HG02870 (cell line): ENCODE measurements at regions not wholly inside any gene's neighbourhood (a gene's known extent, or its start where the extent isn't known, plus 50 kb on each side); places are given as distances from the start of the nearest gene placed in this dataset.
"Not testable (repeated sequence)": the region's sequence is repeated elsewhere in the genome, so short reads cannot be mapped to it uniquely, and the experiment has no call there.

ENCODE experiments used
- ATAC-seq: cut with Tn5 transposase; IDR thresholded peaks from one replicate; pipeline ENCODE4 v1.9.1; 2021; ENCODE audit warnings: mild to moderate bottlenecking, moderate library complexity; ENCODE audit not compliant: unreplicated experiment

DNA sequence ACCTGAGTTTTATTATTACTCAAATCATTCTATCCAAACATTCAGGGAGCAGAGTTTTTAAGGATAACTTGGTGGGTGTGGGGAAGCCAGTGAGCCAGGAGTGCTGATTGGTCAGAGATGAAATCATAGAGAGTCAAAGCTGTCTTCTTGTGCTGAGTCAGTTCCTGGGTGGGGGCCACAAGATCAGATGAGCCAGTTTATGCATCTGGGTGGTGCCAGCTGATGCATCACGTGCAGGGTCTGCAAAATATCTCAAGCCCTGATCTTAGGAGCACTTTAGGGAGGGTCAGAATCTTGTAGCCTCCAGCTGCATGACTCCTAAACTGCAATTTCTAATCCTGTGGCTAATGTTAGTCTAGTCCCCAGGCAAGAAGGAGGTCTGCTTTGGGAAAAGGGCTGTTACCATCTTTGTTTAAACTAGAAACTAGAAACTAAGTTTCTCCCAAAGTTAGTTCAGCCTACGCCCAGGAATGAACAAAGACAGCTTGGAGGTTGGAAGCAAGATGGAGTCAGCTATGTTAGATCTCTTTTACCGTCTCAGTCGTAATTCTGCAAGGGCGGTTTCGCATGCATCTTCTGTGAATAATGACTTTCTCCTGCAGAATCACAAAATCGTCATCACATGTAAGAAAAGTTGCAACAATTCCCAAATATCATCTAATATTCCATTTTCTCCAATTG lies 97.5 kb downstream of the ZNF664 start:
- ATAC-seq = not testable (repeated sequence)

DNA sequence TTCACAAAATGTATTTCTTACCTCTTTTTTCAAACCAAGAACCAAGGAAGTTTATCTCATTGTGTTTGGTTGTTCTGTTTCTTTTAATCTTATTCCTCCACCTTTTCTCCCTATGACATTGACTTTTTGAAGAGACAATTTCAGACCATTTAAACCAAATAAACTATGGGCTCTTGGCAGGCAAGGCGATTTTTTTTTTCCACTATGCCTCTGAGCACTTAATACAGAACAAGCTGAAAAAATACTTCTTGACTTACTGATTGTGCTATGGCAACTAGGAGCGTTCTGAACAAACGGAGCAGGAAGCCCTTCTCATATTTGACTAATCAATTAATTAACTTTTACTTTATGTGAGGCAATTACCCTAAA lies 98.0 kb downstream of the ZNF664 start:
- ATAC-seq = no peak

DNA sequence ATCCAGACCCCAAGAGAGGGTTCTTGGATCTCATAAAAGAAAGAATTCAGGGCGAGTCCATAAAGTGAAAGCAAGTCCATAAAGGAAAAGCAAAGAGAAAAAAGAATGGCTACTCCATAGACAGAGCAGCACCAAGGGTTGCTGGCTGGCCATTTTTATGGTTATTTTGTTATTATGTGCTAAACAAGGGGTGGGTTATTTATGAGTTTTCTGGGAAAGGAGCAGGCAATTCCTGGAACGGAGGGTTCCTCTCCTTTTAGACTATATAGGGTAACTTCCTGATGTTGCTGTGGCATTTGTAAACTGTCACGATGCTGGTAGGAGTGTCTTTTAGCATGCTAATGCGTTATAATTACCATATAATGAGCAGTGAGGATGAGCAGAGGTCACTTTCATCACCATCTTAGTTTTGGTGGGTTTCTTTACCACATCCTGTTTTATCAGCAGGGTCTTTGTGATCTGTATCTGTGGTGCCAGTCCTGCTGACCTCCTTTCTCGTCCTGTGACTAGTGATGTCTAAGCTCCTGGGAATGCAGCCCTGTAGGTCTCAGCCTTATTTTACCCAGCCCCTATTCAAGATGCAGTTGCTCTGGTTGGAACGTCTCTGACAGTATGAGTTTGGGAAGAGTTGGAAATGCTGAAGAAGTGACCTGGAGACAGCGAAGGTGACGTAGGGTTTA lies 100.5 kb downstream of the ZNF664 start:
- ATAC-seq = no peak

DNA sequence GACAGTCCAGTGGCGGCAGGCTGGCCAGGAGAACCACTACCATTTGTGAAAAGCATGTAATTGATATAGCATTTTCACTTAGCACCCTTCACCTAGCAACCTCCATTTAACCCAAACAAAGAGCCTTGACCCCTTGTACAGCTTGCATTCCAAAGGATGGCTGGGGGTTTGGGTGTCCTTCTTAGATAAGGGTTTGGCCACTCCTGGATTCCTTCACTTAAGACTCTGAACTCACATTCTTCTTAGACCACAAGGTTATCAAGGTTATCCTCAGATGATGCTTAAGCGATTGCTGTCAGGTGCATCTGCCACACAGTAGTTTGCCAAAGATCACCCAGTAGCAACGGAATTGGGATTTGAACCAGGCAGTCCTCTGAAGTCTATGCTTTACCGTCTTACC lies 102.8 kb downstream of the ZNF664 start:
- no peak for ATAC-seq

DNA sequence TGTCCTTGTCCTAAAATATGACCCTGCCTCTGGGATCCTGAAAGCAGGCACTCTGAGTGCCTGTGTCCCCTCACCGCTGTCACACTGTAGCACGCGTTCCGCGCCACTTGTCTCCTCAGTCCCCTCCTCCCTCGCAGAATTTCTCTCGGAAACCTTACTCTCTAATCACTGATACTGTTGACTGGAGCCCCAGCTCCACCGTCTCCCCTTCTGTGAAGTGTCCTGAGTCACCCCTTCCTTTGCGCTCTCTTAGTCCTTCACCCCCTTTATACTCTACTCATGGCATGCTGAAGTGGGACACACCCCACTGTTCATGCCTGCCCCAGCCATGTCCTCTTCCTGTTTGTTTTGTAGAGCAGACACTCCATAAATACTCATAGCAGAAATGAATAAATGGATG lies 104.7 kb downstream of the ZNF664 start:
- ATAC-seq = no peak

DNA sequence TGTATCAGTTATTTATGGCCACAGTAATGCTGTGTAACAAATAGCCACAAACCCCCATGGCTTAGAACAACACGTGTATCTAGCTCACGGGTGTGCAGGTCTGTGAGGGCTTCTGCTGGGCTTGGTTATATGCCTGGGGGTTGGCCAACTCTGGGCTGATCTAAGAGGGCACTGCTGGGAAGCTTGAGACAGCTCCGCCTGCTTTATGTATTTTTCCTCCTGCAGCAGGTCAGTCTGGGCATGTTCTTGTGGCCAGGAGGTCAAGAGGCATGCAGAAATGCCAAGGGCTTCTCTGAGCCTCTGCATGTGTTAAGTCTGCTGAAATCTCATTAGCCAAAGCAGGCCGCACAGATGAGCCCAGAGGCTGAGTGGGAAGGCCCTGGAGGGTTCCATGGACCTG lies 105.8 kb downstream of the ZNF664 start:
- ATAC-seq = no peak

DNA sequence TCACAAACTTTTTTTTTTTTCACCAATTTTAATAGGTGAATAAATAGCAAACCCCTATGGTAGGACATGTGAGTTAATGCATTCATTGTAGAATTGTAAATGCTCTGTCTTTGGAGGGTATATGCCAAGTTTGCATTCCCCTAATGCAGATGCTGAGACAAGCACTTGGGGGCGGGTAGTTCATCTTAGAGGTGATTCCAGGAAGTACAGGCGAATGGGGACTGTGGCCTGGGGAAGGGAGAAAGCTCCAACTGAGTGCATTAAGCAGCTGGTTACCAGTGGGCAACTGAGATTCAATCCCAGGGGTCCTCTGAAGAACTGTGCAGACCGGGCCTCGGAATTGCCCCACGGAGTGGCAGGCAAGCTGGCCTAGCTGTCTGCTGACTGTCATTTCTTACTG lies 107.6 kb downstream of the ZNF664 start:
- no peak for ATAC-seq

DNA sequence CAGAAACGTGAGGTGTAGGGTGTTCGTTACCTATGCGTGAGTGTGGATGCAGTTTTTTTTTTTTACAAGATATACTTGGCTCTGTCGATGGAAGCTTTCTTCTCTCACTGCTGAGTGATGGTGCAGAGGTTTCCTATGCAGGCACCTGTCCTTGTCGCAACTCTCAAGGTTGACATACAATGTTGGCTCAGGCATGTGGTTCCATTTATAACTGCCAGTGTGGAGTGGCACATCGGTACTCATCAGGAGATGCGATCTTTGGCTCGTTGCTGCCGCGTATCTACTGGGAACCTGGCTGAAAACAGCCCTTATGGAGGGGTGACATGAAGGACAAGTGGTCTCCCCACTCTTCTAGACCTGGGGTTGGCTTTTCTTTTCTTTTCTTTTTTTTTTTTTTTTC lies 109.0 kb downstream of the ZNF664 start:
- no peak for ATAC-seq

DNA sequence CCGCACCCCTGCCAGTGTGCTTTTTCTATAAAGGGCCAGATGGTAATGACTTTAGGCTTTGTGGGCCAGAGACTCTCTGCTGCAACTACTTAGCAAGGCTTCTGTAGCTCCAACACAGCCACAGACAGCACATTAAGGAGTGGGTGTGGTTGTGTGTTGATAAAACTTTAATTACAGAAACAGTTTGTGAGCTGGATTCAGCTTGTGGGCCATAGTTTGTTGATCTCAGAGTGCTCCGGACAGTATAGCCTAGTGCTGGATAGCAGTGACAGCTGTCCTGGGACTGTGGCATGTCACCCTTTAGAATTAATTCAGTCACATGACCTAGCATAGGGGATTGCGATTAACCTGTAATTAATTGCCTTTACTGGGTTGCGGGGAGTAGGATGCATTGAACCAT lies 109.7 kb downstream of the ZNF664 start:
- no peak for ATAC-seq

DNA sequence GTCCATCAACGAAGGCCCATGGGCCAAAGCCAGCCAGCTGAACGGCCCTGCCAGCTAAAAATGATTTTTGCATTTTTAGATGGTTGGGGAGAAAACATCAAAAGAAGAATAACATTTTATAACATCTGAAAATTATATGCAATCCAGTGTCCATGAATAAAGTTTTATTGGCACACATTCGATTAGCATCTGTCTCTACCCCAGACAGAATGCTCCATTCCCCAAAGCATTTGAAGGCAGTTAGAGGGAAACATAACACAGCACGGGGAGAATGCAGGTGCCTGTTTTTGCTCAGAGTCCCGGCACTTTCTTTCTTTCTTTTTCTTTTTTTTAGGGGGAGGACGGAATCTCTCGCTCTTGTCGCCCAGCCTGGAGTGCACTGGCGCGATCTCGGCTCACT lies 110.7 kb downstream of the ZNF664 start:
- ATAC-seq = no peak

DNA sequence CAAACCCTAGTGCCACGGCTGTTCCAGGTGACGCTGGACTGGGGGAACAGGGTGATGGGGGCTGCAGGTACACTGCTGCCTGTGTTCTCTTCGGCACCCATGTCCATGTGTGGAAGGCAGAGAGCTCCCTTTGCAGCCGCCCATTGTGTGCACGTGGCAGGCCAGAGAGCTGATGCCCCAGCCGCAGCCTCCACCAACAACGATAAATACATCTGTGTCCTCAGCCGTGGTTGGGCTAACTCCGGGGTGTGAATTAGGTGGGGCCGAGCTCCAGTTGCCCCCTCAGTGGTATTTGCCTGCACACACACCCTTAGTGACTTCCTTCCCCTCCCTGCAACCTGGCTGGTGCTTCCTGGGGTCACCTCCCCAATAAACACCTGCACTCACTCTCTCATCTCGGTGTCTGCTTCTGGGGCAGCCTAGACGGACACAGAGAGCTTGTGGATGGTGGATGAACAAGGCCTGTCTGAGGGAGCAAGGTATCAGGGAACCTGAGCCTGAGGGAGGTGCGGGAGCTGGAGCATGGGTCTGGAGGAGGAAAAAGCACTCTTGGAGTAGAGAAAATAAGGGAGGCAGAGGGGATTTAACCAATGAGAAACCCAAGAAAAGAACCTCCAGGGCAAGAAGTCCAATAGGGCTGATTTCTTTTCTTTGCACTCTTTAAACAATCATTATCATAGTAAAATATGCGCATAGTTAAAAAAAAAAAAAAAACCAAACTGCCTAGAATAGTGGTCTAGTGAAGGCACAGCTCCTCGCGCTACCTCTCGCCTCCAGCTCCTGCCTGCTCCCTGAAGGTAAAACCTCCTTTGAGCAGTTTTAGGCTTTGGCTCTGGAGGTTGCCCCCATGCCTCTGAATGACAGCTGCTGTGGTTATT lies 112.6 kb downstream of the ZNF664 start:
- no peak for ATAC-seq

DNA sequence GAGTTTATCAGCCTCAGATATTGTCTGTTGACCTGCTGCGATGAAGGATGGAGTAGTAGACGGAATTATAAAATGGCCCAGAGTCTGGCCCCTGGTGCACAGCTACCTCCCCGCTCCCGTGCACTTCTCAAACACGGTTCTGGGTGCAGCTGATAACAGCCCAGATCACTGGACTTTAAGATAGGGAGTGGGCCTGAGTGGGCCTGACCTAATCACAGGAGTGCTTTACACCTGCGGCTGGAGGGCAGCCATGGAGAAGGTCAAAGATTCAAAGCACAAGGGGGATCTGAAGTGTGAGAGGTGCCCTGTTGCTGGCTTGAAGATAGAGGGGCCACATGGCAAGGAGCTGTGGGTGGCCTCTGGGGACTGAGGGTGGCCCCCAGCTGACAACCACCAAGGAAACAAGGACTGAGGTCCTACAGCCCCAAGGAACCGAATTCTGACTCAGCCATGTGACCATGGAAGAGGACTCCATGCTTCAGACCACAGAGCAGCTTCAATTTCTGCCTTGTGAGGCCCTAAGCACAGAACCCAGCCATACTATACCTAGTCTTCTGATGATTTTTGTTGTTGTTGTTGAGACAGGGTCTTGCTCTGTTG lies 113.4 kb downstream of the ZNF664 start:
- ATAC-seq = no peak

DNA sequence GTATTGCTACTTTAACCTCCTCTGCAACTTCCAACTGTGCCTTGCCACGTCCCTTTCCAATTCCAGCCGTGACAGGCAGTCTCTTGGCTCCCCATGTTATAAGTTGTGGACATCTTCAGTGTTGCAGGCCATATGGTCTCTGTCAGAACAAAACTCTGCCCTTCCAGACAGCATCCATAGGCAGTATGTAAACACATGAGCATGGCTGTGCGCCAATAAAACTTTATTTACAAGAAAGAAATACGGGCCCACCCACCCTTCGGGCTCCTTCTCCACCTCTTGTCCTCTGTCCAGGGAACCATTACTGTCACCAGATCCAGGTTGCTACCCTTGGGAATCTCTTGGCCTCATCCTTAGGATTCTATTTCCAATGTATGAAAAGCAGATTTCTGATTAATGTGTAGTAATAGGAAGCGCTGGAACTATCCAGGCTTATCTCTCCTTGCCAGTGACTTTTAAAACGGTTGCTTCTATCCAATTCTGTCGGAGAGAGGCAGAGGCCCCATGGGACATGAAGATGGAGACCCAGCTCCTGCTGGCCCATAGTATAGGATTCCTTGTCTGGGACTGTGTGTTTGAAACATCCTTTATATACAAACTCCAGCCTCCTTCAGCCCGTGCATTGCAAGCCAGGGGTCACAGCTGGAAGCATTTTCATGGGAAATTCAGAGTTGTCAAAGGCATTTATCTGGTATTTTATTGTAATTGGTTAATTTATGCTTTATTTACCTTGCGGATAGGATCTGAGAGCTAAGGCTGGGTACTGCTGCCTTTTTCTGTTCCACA lies 114.4 kb downstream of the ZNF664 start:
- no peak for ATAC-seq

DNA sequence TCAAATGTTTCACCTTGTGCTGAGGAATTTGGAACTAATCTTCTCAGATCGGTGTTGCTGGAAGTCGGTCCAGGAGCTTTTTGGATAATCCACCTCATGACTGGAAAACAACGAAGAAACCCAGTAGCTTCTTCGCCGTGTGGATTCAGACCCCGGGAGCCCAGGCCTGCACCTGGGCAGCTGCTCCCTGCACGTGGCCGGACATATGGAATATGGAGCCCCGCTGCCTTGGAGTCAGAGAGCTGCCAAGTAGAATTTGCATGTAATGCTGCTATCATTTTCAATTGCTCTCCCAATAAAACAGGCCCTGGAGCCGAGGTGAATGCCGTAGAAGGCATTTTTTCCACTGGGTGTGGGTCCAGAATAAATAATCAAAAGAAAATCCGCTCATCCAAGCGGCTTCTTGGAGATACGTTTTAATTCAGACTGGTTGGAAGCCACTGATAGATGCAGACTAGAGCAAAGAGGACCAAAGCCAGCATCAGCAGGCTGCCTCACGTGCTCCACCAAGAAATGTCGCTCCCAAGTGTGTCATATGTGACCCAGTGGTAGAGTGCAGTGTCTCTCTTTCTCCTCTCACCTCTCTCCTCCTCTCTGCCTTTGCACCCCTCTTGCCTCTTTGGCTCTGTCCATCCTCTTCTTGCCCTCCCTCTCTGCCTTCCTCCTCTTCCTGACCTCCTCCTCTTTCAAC lies 115.3 kb downstream of the ZNF664 start:
- ATAC-seq = no peak

DNA sequence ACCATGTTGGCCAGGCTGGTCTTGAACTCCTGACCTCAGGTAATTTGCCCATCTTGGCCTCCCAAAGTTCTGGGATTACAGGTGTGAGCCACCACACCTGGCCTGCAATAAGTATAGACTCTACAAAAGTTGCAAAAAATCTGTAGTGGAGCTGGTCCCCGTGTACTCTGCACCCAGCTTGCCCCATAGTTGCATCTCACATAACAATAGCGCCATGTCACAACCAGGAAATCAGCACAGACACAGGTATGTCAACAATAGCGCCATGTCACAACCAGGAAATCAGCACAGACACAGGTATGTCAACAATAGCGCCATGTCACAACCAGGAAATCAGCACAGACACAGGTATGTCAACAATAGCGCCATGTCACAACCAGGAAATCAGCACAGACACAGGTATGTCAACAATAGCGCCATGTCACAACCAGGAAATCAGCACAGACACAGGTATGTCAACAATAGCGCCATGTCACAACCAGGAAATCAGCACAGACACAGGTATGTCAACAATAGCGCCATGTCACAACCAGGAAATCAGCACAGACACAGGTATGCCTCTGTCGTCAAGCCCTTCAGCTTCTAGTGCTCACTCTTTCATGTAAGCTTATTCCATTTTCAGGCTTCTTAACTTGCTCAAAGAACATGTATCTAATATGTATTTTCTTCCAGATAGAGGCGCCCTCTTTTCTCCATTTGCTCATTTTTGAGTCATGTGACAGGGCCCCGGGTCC lies 116.3 kb downstream of the ZNF664 start:
- ATAC-seq = not testable (repeated sequence)

DNA sequence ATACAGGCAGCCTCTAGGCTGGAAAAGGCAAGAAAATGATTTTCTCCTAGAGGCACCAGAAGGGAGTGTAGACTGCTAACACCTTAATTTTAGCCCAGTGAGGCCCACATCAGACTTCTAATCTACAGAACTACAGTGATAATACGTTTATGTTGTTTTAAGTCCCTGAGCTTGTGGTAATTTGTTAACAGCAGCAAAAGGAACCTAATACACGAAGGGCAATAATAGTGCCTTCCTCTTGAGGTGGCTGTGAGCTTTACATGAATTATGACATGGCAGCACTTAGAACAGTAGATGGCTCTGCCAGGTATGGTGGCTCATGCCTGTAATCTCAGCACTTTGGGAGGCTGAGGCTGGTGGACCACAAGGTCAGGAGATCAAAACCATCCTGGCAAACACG lies 118.8 kb downstream of the ZNF664 start:
- no peak for ATAC-seq

DNA sequence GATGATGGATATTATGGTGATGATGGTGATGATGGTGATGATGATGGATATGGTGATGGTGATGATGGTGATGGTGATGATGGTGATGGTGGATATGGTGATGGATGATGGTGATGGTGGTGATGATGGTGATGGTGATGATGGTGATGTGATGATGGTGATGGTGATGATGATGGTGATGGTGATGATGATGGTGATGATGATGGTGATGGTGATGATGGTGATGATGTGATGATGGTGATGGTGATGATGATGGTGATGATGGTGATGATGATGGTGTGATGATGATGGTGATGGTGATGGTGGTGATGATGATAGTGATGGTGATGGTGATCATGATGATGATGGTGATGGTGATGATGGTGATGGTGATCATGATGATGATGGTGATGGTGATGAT lies 119.5 kb downstream of the ZNF664 start:
- not testable (repeated sequence) for ATAC-seq

DNA sequence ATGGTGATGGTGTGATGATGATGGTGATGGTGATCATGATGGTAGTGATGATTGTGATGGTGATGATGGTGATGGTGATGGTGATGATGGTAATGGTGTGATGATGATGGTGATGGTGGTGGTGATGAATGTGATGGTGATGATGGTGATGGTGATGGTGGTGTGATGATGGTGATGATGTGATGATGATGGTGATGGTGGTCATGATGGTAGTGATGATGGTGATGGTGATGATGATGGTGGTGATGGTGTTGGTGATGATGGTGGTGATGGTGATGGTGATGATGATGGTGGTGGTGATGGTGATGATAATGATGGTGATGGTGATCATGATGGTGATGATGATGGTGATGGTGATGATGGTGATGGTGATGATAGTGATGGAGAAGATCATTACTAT lies 120.3 kb downstream of the ZNF664 start:
- no peak for ATAC-seq

DNA sequence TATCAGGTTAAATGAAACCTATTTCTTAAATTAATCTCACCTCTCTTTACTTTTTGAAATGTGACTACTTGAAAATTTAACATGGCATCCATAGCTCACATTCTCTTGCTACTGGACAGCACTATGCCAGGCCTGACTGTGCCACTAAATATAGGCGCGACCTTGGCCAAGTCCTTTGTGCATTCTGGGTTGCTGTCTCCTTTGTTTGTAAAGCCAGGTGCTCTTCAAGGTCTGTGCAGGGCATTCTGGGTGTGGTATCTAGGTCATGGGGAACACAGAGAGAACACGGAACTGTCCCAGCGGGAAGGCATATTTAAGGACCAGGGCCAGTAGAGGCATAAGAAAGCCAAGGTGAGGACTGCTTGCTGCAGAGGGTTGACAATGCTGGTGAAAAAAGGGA lies 121.2 kb downstream of the ZNF664 start:
- no peak for ATAC-seq
